Kidney (tissue), 13 donors: ENCODE measurements at regions not wholly inside any gene's neighbourhood (a gene's known extent, or its start where the extent isn't known, plus 50 kb on each side); places are given as distances from the start of the nearest gene placed in this dataset.
A peak's percentile ranks its signal among the peaks of the same experiment; 100 is the strongest.
"Not testable (repeated sequence)": the region's sequence is repeated elsewhere in the genome, so short reads cannot be mapped to it uniquely, and the experiment has no call there.

ENCODE experiments used
- DNase-seq, 5 donors: peaks; one replicate each; pipeline ENCODE4 v3.0.0-alpha.2; 2013 to 2020
- FAIRE-seq: peaks from 2 replicates; lab custom pipeline; 2012; peaks lifted over from hg19 to GRCh38; lab: Jason Lieb, UNC
- H3K27ac ChIP-seq, 2 donors: one replicate each; pipeline ENCODE4 v1.7.0; 2013; ENCODE audit warnings: low read depth in 2 of 2, low read length in 2 of 2, inconsistent platforms in 1 of 2
- H3K27me3 ChIP-seq: one replicate; pipeline ENCODE4 v1.7.1; 2013; ENCODE audit warnings: low read length, inconsistent platforms; ENCODE audit not compliant: control insufficient read depth, insufficient read depth
- H3K36me3 ChIP-seq, 3 donors: one replicate each; pipeline versions ENCODE4 v1.7.0 to v1.7.1; 2013; ENCODE audit warnings: low read length in 3 of 3, control low read depth in 1 of 3, inconsistent platforms in 1 of 3; ENCODE audit not compliant: insufficient read depth in 3 of 3, control insufficient read depth in 2 of 3
- H3K4me1 ChIP-seq, 3 donors: one replicate each; pipeline versions ENCODE4 v1.7.0 to v1.7.1; 2013; ENCODE audit warnings: low read length in 3 of 3, inconsistent platforms in 1 of 3, low read depth in 1 of 3; ENCODE audit not compliant: control insufficient read depth in 2 of 3, insufficient read depth in 2 of 3
- H3K4me3 ChIP-seq, 3 donors: one replicate each; pipeline versions ENCODE4 v1.7.0 to v1.8.1; 2013; ENCODE audit warnings: low read length in 3 of 3, control low read depth in 1 of 3, inconsistent platforms in 1 of 3
- H3K9ac ChIP-seq, 3 donors: one replicate each; pipeline versions ENCODE4 v1.7.0 to v1.7.1; 2013; ENCODE audit warnings: low read length in 3 of 3, control low read depth in 1 of 3, inconsistent platforms in 1 of 3
- H3K9me3 ChIP-seq, 3 donors: one replicate each; pipeline versions ENCODE4 v1.7.0 to v1.7.1; 2013; ENCODE audit warnings: low read length in 3 of 3, control low read depth in 1 of 3, inconsistent platforms in 1 of 3; ENCODE audit not compliant: control insufficient read depth in 2 of 3, insufficient read depth in 1 of 3
- CTCF ChIP-seq: IDR thresholded peaks from 3 replicates; pipeline ENCODE4 v1.5.1; 2012; ENCODE audit warnings: mild to moderate bottlenecking, moderate library complexity, borderline replicate concordance; ENCODE audit not compliant: insufficient read depth; ENCODE audit errors: extremely low read depth
- intact Hi-C: fragments of 100-400 bp; cut with DNase I; formaldehyde crosslinking; loops from one replicate; pipeline ENCODE4 v1.11.1; 2022
- donor health status: control.
- donor health status: control.
- donor health status: control.
- donor health status: control.
- donor health status: control.
- donor health status: DM: yes; HTN: yes; CAD: no.
- donor health status: Normal renal cell carcinoma (clear cell type).

- DNase-seq (peak in 1 of 5 donors; percentile 53), FAIRE-seq (no peak)
- intact Hi-C loops: no loop called here
- H3K4me3 ChIP-seq: no peak overlapping the region
- H3K9me3 ChIP-seq: peaks cover 0 to 4% (median 0%) of the 10 kb centered on the region in 3 donors
- no peaks in the 10 kb centered on the region for H3K36me3 ChIP-seq
- H3K4me1 ChIP-seq: no peaks in the 10 kb centered on the region
- no peak for TF ChIP-seq CTCF
- no peak overlapping the region for H3K9ac ChIP-seq
- H3K27ac ChIP-seq: no peak overlapping the region
- no peaks in the 10 kb centered on the region for H3K27me3 ChIP-seq
Measured at GRCh38 chr6:170038251-170038650, 252.6 kb downstream of the DLL1 start.

DNA sequence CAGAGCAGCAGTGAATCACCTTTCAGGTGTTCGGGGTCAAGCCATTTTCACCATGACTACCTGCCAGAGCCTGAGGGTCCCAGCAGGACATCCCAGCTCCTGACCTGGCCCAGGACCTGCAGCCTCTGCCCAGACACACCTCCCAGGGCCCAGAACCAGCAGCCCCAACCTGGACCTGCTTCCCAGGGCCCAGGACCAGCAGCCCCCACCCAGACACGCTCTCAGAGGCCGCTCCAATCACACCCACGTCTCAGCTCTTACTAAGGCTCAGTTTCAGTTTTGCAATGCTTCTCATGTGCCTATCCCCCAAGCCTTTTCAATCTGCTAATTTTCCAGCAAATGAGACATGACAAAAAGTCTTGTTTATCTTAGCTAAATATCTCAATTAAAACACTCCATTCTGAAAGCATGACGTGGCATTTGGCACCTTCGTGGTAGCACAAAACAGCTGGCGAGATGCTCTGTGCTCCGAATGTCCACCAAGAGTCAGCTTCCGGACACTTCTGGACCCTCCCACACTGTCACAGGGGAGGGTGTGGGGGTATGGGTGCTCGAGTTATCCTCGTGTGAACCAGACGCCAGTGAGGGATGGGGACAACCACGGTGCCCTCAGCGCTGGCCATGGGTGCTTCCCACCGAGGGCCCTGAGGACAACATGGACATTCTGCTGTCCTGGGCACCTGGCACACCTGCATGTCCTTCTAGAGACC is 253.2 kb downstream of the DLL1 start:
- H3K4me3 ChIP-seq: no peak overlapping the region
- FAIRE-seq: no peak
- intact Hi-C loops: no loop called here

GRCh38 chr6:170036916-170037315 is 254.0 kb downstream of the DLL1 start:
- H3K27me3 ChIP-seq: no peaks in the 10 kb centered on the region
- no peaks in the 10 kb centered on the region for H3K36me3 ChIP-seq
- intact Hi-C loops: no loop called here
- peak in 2 of 5 donors; percentile 15 to 20 for DNase-seq
- peaks cover 0 to 7% (median 2%) of the 10 kb centered on the region in 3 donors for H3K9me3 ChIP-seq
- H3K27ac ChIP-seq: no peak overlapping the region
- H3K4me3 ChIP-seq: no peak overlapping the region
- TF ChIP-seq CTCF: no peak
- FAIRE-seq: no peak
- no peaks in the 10 kb centered on the region for H3K4me1 ChIP-seq
- no peak overlapping the region for H3K9ac ChIP-seq

More for the DNA sequence above, 253.2 kb downstream of the DLL1 start:
- Histone ChIP-seq H3K27me3 (no peaks in the 10 kb centered on the region), H3K4me1 (no peaks in the 10 kb centered on the region), H3K36me3 (no peaks in the 10 kb centered on the region), H3K9me3 (peaks cover 0 to 7% (median 2%) of the 10 kb centered on the region in 3 donors), H3K9ac (no peak overlapping the region), H3K27ac (no peak overlapping the region)
- no peak for TF ChIP-seq CTCF
- DNase-seq: peak in 2 of 5 donors; percentile 28 to 75

GRCh38 chr6:170036367-170036766 is 254.5 kb downstream of the DLL1 start:
- DNase-seq, H3K4me3 ChIP-seq, H3K36me3 ChIP-seq, H3K27me3 ChIP-seq, FAIRE-seq, intact Hi-C loops, H3K27ac ChIP-seq, H3K9me3 ChIP-seq, H3K4me1 ChIP-seq, H3K9ac ChIP-seq: not testable (repeated sequence)
